ENCODE measurements at regions not wholly inside any gene's neighbourhood (a gene's known extent, or its start where the extent isn't known, plus 50 kb on each side); places are given as distances from the start of the nearest gene placed in this dataset.

- TF ChIP-seq, protein P1, sequence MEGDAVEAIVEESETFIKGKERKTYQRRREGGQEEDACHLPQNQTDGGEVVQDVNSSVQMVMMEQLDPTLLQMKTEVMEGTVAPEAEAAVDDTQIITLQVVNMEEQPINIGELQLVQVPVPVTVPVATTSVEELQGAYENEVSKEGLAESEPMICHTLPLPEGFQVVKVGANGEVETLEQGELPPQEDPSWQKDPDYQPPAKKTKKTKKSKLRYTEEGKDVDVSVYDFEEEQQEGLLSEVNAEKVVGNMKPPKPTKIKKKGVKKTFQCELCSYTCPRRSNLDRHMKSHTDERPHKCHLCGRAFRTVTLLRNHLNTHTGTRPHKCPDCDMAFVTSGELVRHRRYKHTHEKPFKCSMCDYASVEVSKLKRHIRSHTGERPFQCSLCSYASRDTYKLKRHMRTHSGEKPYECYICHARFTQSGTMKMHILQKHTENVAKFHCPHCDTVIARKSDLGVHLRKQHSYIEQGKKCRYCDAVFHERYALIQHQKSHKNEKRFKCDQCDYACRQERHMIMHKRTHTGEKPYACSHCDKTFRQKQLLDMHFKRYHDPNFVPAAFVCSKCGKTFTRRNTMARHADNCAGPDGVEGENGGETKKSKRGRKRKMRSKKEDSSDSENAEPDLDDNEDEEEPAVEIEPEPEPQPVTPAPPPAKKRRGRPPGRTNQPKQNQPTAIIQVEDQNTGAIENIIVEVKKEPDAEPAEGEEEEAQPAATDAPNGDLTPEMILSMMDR (IDR thresholded peaks at IDR 0.05) = no peak
- TF ChIP-seq POLR2A (IDR thresholded peaks at IDR 0.05) = no peak
Observed at GRCh38 chr4:122232633-122233032, 80.5 kb downstream of the BLTP1 start.

All from thyroid gland (tissue), 4 donors.